Activated T-cell treated with anti-CD3 and anti-CD28 coated beads, Interleukin-2, amount 50 U/mL, for 72 hours (primary cell): ENCODE measurements at regions not wholly inside any gene's neighbourhood (a gene's known extent, or its start where the extent isn't known, plus 50 kb on each side); places are given as distances from the start of the nearest gene placed in this dataset.

Experiments
- ATAC-seq, 2 donors: fragments of 150-1000 bp; cut with Tn5 transposase; replicated peaks in 1 of 2; 2 replicates each; pipeline ENCODE4 v1.10.0; 2021; ENCODE audit warnings: moderate library complexity in 2 of 2, mild to moderate bottlenecking in 1 of 2
- DNase-seq, 2 donors: peaks; one replicate each; pipeline ENCODE4 v3.0.0; 2021 to 2022; ENCODE audit warnings: mixed read lengths in 1 of 2
- H3K27ac Mint-ChIP-seq: one replicate; pipeline ENCODE4 v1.8.0; 2022; ENCODE audit warnings: mild to moderate bottlenecking, moderate library complexity, mixed read lengths
- H3K27me3 Mint-ChIP-seq: one replicate; pipeline ENCODE4 v1.8.0; 2022; ENCODE audit warnings: low read depth, mixed read lengths
- H3K36me3 Mint-ChIP-seq, 2 donors: one replicate each; pipeline ENCODE4 v1.8.0; 2022; ENCODE audit warnings: mixed read lengths in 2 of 2, mild to moderate bottlenecking in 1 of 2; ENCODE audit not compliant: insufficient read depth in 2 of 2
- H3K4me1 Mint-ChIP-seq: one replicate; pipeline ENCODE4 v1.8.0; 2022; ENCODE audit warnings: low read depth, mixed read lengths
- H3K4me3 Mint-ChIP-seq, 2 donors: one replicate each; pipeline ENCODE4 v1.8.0; 2022; ENCODE audit warnings: mild to moderate bottlenecking in 2 of 2, mixed read lengths in 2 of 2, moderate library complexity in 2 of 2
- H3K9me3 Mint-ChIP-seq, 2 donors: one replicate each; pipeline ENCODE4 v1.8.0; 2022; ENCODE audit warnings: mixed read lengths in 2 of 2

DNA sequence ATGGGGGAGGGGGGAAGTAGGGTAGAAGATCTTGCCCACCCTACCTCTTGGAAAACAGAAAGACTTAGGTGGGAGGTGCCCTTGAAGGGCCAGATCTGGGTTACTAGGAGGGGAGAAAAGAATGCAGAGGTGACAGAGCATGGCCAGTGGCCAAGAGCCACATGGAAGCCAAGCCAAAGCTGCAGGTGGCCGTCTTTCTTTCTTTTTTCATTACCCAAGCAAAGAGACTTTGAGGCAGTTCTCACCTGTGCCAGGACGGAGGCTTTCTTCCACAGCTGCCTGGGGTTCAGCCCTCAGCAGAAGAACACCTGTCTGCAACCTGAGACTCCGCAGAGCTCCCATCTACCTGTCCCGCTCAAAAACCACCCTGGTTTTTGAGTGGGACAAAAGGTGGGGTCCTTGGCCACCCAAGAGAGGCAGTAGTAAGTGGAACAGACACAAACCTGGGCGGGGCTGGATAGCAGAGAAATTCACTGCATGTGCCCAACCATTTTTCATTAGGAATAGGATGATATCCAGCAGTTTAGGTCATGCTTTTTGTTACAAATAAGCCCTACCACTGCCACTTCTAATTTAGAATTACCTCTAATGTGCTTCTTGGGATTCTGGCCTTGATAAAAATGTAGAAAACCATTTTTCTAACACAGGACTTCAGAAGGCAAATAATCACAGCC lies 116.5 kb downstream of the DYRK2 start:
- peaks cover 9% of the 10 kb centered on the region for H3K4me1 Mint-ChIP-seq
- peaks cover 0 to 2% of the 10 kb centered on the region in 2 donors for H3K36me3 Mint-ChIP-seq
- no peak overlapping the region for H3K27ac Mint-ChIP-seq
- DNase-seq: no peak
- no peaks in the 10 kb centered on the region for H3K27me3 Mint-ChIP-seq
- H3K4me3 Mint-ChIP-seq: no peak overlapping the region
- H3K9me3 Mint-ChIP-seq: peaks cover 2 to 3% of the 10 kb centered on the region in 2 donors
- ATAC-seq: no peak

DNA sequence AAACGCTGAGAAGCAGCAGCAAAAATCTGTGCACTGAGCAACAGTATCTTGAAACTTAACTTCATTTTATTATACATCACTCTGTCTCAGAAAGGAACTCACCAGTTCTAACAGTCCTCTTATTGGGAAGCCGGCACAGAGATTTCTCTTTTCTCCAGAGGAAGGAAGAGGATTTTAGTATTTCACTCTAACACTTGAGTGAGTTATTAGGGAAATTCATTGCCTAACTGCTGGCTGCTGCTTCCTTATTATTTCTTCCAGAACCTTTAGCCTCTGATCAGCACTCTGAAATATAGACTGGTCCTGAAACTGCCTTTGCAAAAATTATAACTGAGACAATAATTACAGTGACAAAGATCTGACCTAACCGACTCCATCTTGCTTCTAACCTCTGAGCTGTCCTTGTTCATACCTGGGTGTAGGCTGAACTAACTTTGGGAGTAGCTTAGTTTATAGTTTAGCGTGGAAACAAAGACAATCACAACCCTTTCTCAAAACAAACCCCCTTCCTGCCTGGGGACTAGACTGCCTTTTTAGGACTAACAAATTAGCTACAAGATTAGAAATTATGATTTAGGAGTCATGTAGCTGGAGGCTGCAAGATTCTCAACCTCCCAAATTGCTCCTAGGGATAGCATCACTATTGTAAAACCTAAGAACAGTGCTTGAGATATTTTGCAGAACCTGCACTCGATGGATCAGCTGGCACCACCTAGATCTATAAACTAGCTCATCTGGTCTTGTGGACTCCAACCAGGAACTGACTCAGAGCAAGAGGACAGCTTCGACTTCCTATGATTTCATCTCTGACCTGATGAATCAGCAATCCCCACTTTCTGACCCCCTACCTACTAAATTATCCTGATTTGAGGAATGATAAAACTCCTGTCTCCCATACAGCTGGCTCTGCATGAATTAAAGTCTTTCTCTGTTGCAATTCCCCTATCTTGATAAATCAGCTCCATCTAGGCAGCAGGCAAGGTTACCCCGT lies 117.5 kb downstream of the DYRK2 start:
- Mint-ChIP-seq H3K4me3 (no peak overlapping the region), H3K36me3 (no peaks in the 10 kb centered on the region), H3K27me3 (no peaks in the 10 kb centered on the region), H3K9me3 (no peaks in the 10 kb centered on the region), H3K4me1 (no peaks in the 10 kb centered on the region), H3K27ac (no peak overlapping the region)
- no peak for ATAC-seq
- no peak for DNase-seq

DNA sequence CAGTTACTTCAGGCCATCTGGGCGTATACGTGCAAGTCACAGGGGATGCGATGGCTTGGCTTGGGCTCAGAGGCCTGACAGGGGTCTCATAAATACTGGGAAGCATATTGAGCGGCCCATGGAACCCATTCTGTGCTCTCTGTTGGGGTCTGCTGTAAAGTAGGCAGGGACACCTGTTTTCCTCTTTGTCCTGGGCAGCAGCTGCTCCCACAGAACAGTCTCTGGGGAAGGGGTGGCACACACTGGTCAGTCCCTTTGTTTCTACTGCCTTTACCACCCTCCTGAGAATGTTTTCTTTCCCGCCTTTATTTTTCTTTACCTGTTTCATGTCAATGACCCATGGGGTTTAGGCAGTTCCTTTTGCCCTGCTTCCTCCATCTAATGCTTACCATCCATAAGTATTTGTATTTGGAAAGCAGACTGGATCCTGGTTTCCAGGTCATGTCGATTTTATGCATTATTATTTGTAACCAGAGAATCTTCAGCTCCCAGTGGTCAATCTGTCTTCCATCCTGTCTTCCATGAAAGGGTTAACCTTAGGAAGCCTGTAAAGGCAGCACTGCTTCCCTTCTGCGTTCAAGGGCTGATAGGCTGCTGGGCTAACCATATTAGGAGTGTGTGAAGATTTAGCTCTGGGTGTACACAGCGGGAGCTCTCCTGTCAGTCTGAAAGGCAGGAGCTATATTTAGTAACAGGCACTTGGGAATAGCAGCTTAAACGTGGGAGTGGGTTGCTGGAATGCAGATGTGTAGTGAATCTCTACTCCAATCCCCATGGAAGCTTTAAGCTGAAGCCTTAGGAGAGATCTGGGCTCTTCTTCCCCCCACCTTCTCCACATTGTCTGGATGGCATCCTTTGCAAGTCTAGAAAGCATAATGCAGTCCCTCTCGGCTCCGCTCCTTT lies 124.0 kb downstream of the DYRK2 start:
- H3K4me3 Mint-ChIP-seq: no peak overlapping the region
- no peaks in the 10 kb centered on the region for H3K4me1 Mint-ChIP-seq
- H3K9me3 Mint-ChIP-seq: peaks cover 0 to 2% of the 10 kb centered on the region in 2 donors
- H3K36me3 Mint-ChIP-seq: no peaks in the 10 kb centered on the region
- ATAC-seq (no peak), DNase-seq (no peak)
- H3K27ac Mint-ChIP-seq: no peak overlapping the region
- H3K27me3 Mint-ChIP-seq: no peaks in the 10 kb centered on the region

DNA sequence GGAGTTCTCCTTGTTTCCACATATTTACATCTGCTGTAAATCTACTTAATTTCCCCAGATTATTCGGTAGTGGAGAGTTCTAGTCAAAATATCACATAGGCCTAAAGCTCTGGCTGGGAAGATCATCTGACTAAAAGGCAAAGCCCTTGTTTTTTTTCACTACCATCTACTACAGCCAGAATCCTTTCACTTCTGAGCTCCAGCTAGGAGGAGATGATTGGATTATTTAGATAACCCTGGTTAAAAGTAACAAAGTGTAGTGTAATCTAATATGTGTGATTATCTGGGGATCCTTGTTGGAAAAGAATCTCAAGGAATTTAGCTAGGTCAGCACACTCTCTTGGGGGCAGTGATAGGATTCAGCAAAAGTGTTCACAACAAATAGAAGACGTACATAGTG lies 125.4 kb downstream of the DYRK2 start:
- DNase-seq (no peak), ATAC-seq (no peak)
- Mint-ChIP-seq H3K4me1 (no peaks in the 10 kb centered on the region), H3K27me3 (no peaks in the 10 kb centered on the region), H3K27ac (no peak overlapping the region), H3K36me3 (no peaks in the 10 kb centered on the region), H3K9me3 (peaks cover 0 to 2% of the 10 kb centered on the region in 2 donors), H3K4me3 (no peak overlapping the region)

DNA sequence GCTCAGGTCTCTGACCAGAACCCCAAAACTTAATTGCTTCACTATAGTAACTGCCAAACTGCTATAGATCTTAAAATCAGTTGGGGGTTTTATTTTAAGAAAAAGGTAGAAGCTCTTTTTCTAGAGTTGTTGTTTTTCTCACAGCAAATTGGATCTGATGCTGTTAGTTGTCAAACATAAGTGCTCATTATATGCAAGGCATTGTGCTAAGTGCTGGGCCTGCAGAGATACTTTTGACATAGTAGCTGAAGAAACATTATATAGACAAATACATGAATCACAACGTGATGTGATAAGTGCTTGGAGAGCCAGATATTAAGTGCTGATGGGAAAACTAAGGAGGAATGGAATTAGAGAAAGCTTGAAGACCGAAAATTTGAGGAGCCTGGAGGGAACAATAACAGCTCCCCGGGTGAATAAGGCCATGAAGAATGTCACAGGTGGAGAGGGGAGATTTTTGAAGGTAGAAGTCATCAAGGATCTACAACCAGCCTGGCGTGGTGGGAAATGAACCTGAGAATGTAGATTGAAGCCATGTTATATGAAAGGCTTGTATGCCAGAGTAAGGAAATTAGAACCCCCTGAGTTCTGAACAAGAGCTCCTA lies 126.5 kb downstream of the DYRK2 start:
- ATAC-seq (no peak), DNase-seq (no peak)
- Mint-ChIP-seq H3K27me3 (no peaks in the 10 kb centered on the region), H3K27ac (no peak overlapping the region), H3K4me1 (no peaks in the 10 kb centered on the region), H3K36me3 (no peaks in the 10 kb centered on the region), H3K9me3 (peaks cover 0 to 2% of the 10 kb centered on the region in 2 donors), H3K4me3 (no peak overlapping the region)

DNA sequence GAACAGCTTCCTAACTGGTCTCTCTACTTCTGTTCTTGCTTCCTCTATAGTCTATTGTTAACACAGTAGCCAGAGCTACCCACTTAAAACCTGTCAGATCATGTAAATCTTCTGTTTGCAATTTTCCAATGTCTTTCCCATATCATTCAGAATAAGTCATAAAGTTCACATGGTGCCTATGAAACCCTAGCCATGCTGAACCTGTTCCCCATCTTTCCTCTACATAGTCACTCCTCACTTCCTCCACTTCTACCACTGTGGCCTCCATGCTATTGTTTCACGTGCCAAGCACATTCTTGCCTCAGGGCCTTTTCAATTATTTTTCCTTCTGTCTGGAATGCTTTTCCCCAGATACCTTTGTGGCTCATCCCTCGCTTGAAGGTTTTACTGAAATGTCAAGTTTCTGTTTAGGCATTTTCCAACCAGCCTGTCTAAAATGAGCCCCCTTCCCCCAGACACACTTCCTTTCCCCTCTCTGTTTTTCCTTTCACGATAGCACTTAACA lies 132.1 kb downstream of the DYRK2 start:
- no peak for ATAC-seq
- Mint-ChIP-seq H3K27me3 (no peaks in the 10 kb centered on the region), H3K27ac (no peak overlapping the region), H3K4me1 (peaks cover 18% of the 10 kb centered on the region), H3K36me3 (no peaks in the 10 kb centered on the region), H3K4me3 (no peak overlapping the region), H3K9me3 (peaks cover 2 to 7% of the 10 kb centered on the region in 2 donors)
- no peak for DNase-seq

DNA sequence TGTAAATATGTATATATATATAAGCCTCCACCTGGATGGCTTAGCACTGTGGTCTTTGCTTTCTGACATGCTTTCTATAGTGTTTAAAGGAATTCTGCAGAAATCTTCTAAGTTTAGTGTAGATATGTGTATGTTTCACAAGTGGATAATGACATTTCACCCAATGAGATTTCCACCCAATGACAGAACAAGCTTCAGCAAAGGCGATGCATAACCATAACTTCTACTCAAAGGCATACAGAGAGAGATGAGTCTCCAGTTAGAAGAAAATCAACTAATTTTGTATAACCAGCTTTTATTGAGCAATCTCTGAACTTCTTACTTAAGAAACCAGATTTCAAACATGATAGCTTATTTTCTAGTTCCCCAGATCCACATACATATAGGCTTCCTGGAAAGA lies 134.0 kb downstream of the DYRK2 start:
- no peak for DNase-seq
- ATAC-seq: peak; percentile 29 to 66
- Mint-ChIP-seq H3K4me3 (peak overlapping the region in 1 of 2 donors; percentile 11), H3K4me1 (peaks cover 18% of the 10 kb centered on the region), H3K27me3 (no peaks in the 10 kb centered on the region), H3K36me3 (no peaks in the 10 kb centered on the region), H3K27ac (no peak overlapping the region), H3K9me3 (peaks cover 0 to 7% of the 10 kb centered on the region in 2 donors)

DNA sequence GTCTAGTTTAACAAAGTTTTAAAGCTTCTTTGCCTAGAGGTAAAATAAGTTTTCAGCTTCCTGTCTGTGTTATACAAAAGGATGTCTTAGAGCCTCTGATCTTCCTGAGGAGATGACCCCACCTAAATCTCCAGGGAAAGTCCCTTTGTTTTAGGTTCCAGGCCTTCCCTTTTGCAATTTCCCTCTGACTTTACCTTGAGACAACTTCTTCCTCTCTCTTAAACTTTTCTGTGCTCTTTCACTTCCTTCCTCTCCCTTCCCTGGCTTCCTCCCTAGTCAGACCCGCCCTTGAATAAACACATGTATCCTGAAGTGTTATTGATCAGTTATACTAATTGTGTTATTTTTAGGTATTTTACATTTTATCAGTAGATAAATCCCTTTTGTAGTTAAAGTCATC lies 134.8 kb downstream of the DYRK2 start:
- H3K4me1 Mint-ChIP-seq: peaks cover 18% of the 10 kb centered on the region
- peaks cover 0 to 7% of the 10 kb centered on the region in 2 donors for H3K9me3 Mint-ChIP-seq
- H3K4me3 Mint-ChIP-seq: no peak overlapping the region
- DNase-seq (no peak), ATAC-seq (no peak)
- H3K36me3 Mint-ChIP-seq: no peaks in the 10 kb centered on the region
- no peak overlapping the region for H3K27ac Mint-ChIP-seq
- H3K27me3 Mint-ChIP-seq: no peaks in the 10 kb centered on the region

DNA sequence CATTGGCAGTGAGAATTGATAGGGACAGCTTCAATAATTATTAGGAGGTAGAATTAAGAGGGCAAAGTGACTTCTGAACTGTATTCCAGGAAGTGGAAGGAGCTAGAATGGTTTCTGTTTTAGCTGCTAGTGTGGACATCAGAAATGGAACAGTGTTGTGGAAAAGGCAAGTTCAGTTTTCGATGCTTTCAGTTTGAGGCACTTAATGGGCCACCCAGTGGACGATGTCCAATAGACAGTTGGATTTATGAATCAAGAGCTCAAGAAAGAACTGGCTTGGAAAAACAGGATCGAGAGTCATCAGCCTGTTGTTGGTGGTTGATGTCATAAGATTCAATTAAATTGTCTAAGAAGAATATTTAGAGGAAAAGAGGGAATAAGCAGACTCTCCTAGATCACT lies 136.3 kb downstream of the DYRK2 start:
- H3K27me3 Mint-ChIP-seq: no peaks in the 10 kb centered on the region
- peak overlapping the region; percentile 35 for H3K27ac Mint-ChIP-seq
- no peaks in the 10 kb centered on the region for H3K36me3 Mint-ChIP-seq
- peaks cover 19% of the 10 kb centered on the region for H3K4me1 Mint-ChIP-seq
- DNase-seq (no peak), ATAC-seq (no peak)
- no peak overlapping the region for H3K4me3 Mint-ChIP-seq
- H3K9me3 Mint-ChIP-seq: peaks cover 0 to 7% of the 10 kb centered on the region in 2 donors

DNA sequence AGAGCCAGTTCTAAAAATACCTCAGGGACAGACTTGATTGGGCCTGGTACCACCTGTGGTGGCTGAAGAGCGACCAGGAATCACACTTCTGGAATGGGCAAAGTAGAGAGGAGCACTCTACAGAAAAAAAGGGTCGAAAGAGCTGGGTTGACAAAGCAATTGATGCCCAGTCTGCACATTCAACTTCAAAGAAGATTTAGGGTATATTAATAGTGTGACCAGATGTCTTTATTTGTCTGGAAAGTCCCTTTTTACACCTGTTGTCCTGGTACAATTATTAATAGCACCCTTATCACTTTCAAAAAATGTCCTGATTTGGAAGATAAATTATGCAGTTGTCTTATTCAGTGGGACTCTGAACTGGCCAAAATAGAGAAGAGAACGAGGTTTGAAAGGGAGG lies 137.5 kb downstream of the DYRK2 start:
- no peak for ATAC-seq
- peaks cover 23% of the 10 kb centered on the region for H3K4me1 Mint-ChIP-seq

DNA sequence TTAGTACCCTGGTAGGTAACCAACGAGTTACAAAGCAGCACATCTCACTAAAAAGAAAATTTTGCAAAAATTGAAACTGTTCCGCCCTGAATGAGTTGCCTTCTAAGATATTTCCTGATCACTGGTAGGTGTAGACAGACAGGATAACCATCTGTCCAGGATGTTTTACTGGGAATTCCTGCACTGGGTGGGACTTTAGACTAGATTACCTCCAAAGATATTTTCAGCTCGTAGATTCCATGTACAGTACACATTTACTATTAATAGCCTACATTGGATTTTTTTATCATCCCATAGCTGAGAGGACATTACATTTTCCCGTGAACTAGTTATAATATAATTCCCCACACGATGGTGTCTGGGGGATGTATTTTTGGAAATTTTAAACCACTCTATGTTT lies 139.6 kb downstream of the DYRK2 start:
- ATAC-seq: no peak
- Mint-ChIP-seq H3K4me3 (no peak overlapping the region), H3K27ac (no peak overlapping the region), H3K36me3 (peaks cover 5 to 15% of the 10 kb centered on the region in 2 donors), H3K9me3 (peaks cover 0 to 10% of the 10 kb centered on the region in 2 donors), H3K27me3 (no peaks in the 10 kb centered on the region), H3K4me1 (peaks cover 18% of the 10 kb centered on the region)
- no peak for DNase-seq

More for the DNA sequence above, 137.5 kb downstream of the DYRK2 start:
- Mint-ChIP-seq H3K9me3 (peaks cover 0 to 10% of the 10 kb centered on the region in 2 donors), H3K27ac (no peak overlapping the region), H3K36me3 (peaks cover 0 to 2% of the 10 kb centered on the region in 2 donors), H3K27me3 (no peaks in the 10 kb centered on the region), H3K4me3 (no peak overlapping the region)
- DNase-seq: no peak

DNA sequence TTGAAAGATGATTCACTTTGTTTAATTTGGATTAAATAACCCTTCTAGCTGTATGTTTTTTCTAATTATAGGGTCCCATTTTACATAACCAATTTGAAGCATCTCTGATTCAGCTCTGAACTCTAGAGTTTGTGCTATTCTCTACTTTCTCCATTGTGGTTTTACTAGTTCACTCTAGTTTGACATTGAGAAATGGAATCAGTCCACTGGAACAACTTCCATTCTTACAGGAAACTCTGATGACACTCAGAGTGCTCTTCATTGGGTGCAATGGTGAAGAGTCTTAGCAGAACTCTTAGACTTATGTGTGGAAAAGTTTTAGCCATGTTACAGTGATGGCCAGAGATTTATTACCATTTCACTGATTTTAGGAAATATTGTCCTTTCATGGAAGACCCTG lies 140.7 kb downstream of the DYRK2 start:
- Mint-ChIP-seq H3K9me3 (peaks cover 0 to 9% of the 10 kb centered on the region in 2 donors), H3K27ac (no peak overlapping the region), H3K27me3 (no peaks in the 10 kb centered on the region), H3K4me1 (peaks cover 9% of the 10 kb centered on the region), H3K36me3 (peaks cover 5 to 16% of the 10 kb centered on the region in 2 donors), H3K4me3 (no peak overlapping the region)
- ATAC-seq: no peak
- no peak for DNase-seq
